ENCODE measurements at regions not wholly inside any gene's neighbourhood (a gene's known extent, or its start where the extent isn't known, plus 50 kb on each side); places are given as distances from the start of the nearest gene placed in this dataset.

- no peaks in the 10 kb centered on the region for H3K36me3 ChIP-seq (ENCODE audit: insufficient read depth)
- no peak for TF ChIP-seq CTCF (conservative IDR thresholded peaks at IDR 0.05; ENCODE audit: low read depth, low read length)
- no peak overlapping the region for H3K4me3 ChIP-seq (IDR thresholded peaks at IDR 0.05; ENCODE audit: insufficient read depth, low read depth, low read length)
- H3K4me1 ChIP-seq (ENCODE audit: low read depth, poor library complexity, severe bottlenecking) = no peaks in the 10 kb centered on the region
- no peaks in the 10 kb centered on the region for H3K27me3 ChIP-seq (ENCODE audit: insufficient read depth, low read depth)
- H2AFZ ChIP-seq (ENCODE audit: low read depth) = no peak overlapping the region
- H4K20me1 ChIP-seq (ENCODE audit: insufficient read depth) = no peaks in the 10 kb centered on the region
- no peaks in the 10 kb centered on the region for H3K79me2 ChIP-seq (ENCODE audit: insufficient read depth, low read depth)
- H3K9ac ChIP-seq = no peak overlapping the region
- no peak overlapping the region for H3K4me2 ChIP-seq
- no peak overlapping the region for H3K27ac ChIP-seq
Measured at GRCh38 chr9:13896922-13897835, 416.8 kb downstream of the NFIB start.

GRCh38 chr9:13896047-13896446 lies 417.9 kb downstream of the NFIB start:
- H3K4me1 ChIP-seq (ENCODE audit: low read depth, poor library complexity, severe bottlenecking) = no peaks in the 10 kb centered on the region
- H3K4me3 ChIP-seq (IDR thresholded peaks at IDR 0.05; ENCODE audit: insufficient read depth, low read depth, low read length) = no peak overlapping the region
- no peak overlapping the region for H2AFZ ChIP-seq (ENCODE audit: low read depth)
- no peaks in the 10 kb centered on the region for H4K20me1 ChIP-seq (ENCODE audit: insufficient read depth)
- no peak overlapping the region for H3K4me2 ChIP-seq
- H3K9ac ChIP-seq = no peak overlapping the region
- H3K27ac ChIP-seq = no peak overlapping the region
- no peaks in the 10 kb centered on the region for H3K36me3 ChIP-seq (ENCODE audit: insufficient read depth)
- H3K79me2 ChIP-seq (ENCODE audit: insufficient read depth, low read depth) = no peaks in the 10 kb centered on the region
- TF ChIP-seq CTCF (conservative IDR thresholded peaks at IDR 0.05; ENCODE audit: low read depth, low read length) = no peak
- no peaks in the 10 kb centered on the region for H3K27me3 ChIP-seq (ENCODE audit: insufficient read depth, low read depth)

- Histone ChIP-seq H3K36me3 (ENCODE audit: insufficient read depth) (no peaks in the 10 kb centered on the region), H3K79me2 (ENCODE audit: insufficient read depth, low read depth) (no peaks in the 10 kb centered on the region), H3K9ac (no peak overlapping the region), H2AFZ (ENCODE audit: low read depth) (no peak overlapping the region), H3K4me2 (no peak overlapping the region), H4K20me1 (ENCODE audit: insufficient read depth) (no peaks in the 10 kb centered on the region), H3K4me3 (IDR thresholded peaks at IDR 0.05; ENCODE audit: insufficient read depth, low read depth, low read length) (no peak overlapping the region), H3K4me1 (ENCODE audit: low read depth, poor library complexity, severe bottlenecking) (peaks cover 5% of the 10 kb centered on the region), H3K27ac (no peak overlapping the region), H3K27me3 (ENCODE audit: insufficient read depth, low read depth) (no peaks in the 10 kb centered on the region)
- no peak for TF ChIP-seq CTCF (conservative IDR thresholded peaks at IDR 0.05; ENCODE audit: low read depth, low read length)
Measured at GRCh38 chr9:13885258-13885657, 428.7 kb downstream of the NFIB start.

GRCh38 chr9:13879981-13880380 lies 434.0 kb downstream of the NFIB start:
- no peak overlapping the region for H3K9ac ChIP-seq
- H3K27ac ChIP-seq = no peak overlapping the region
- no peaks in the 10 kb centered on the region for H3K27me3 ChIP-seq (ENCODE audit: insufficient read depth, low read depth)
- H2AFZ ChIP-seq (ENCODE audit: low read depth) = no peak overlapping the region
- H3K36me3 ChIP-seq (ENCODE audit: insufficient read depth) = no peaks in the 10 kb centered on the region
- H4K20me1 ChIP-seq (ENCODE audit: insufficient read depth) = no peaks in the 10 kb centered on the region
- TF ChIP-seq CTCF (conservative IDR thresholded peaks at IDR 0.05; ENCODE audit: low read depth, low read length) = no peak
- H3K4me3 ChIP-seq (IDR thresholded peaks at IDR 0.05; ENCODE audit: insufficient read depth, low read depth, low read length) = no peak overlapping the region
- H3K4me1 ChIP-seq (ENCODE audit: low read depth, poor library complexity, severe bottlenecking) = no peaks in the 10 kb centered on the region
- H3K79me2 ChIP-seq (ENCODE audit: insufficient read depth, low read depth) = no peaks in the 10 kb centered on the region
- H3K4me2 ChIP-seq = no peak overlapping the region

All from KMS-11 (cell line).